Fibroblast of lung (primary cell): ENCODE measurements at regions not wholly inside any gene's neighbourhood (a gene's known extent, or its start where the extent isn't known, plus 50 kb on each side); places are given as distances from the start of the nearest gene placed in this dataset.

Experiments used
- DNase-seq, 2 donors: peaks; one replicate each; pipeline versions ENCODE4 v3.0.0 to v3.0.0-alpha.2; 2010; ENCODE audit warnings: low read depth in 2 of 2
- H2AFZ ChIP-seq: 2 replicates; pipeline ENCODE4 v1.5.1; 2012; ENCODE audit warnings: low read length, control low read depth, inconsistent platforms
- H3K27ac ChIP-seq: 2 replicates; pipeline ENCODE4 v1.5.1; 2011; ENCODE audit warnings: low read length, control low read depth; ENCODE audit not compliant: insufficient read depth
- H3K27me3 ChIP-seq: 2 replicates; pipeline ENCODE4 v1.5.1; 2011; ENCODE audit warnings: mild to moderate bottlenecking, low read length; ENCODE audit not compliant: control insufficient read depth, insufficient read depth
- H3K36me3 ChIP-seq: 2 replicates; pipeline ENCODE4 v1.5.1; 2011; ENCODE audit warnings: low read length; ENCODE audit not compliant: control insufficient read depth, insufficient read depth
- H3K4me1 ChIP-seq: 2 replicates; pipeline ENCODE4 v1.5.1; 2011; ENCODE audit warnings: low read length; ENCODE audit not compliant: control insufficient read depth, insufficient read depth; ENCODE audit errors: extremely low read depth
- H3K4me2 ChIP-seq: 2 replicates; pipeline ENCODE4 v1.5.1; 2011; ENCODE audit warnings: low read length, control low read depth; ENCODE audit not compliant: insufficient read depth; ENCODE audit errors: extremely low read depth
- H3K4me3 ChIP-seq, 4 experiments: fragments of 200-600 bp in 1 of 4; sonication (generic) in 1 of 4; replicated peaks in 1 of 4; 2 replicates each; pipeline ENCODE4 v1.5.1; 2011 to 2016; ENCODE audit warnings: low read length in 4 of 4, low read depth in 3 of 4, mild to moderate bottlenecking in 3 of 4, control low read depth in 2 of 4, inconsistent platforms in 1 of 4, mixed read lengths in 1 of 4; ENCODE audit not compliant: insufficient read depth in 1 of 4; ENCODE audit errors: control extremely low read depth in 1 of 4
- H3K79me2 ChIP-seq: 2 replicates; pipeline ENCODE4 v1.5.1; 2012; ENCODE audit warnings: mild to moderate bottlenecking, low read length, inconsistent platforms; ENCODE audit not compliant: control insufficient read depth, insufficient read depth
- H3K9ac ChIP-seq: 2 replicates; pipeline ENCODE4 v1.5.1; 2011; ENCODE audit warnings: mild to moderate bottlenecking, low read length, control low read depth; ENCODE audit not compliant: insufficient read depth
- H3K9me3 ChIP-seq: 2 replicates; pipeline ENCODE4 v1.5.1; 2012; ENCODE audit warnings: low read depth, low read length; ENCODE audit not compliant: control insufficient read depth, insufficient read depth
- H4K20me1 ChIP-seq: 2 replicates; pipeline ENCODE4 v1.5.1; 2011; ENCODE audit warnings: low read length; ENCODE audit not compliant: control insufficient read depth, insufficient read depth; ENCODE audit errors: extremely low read depth
- EZH2 ChIP-seq: IDR thresholded peaks from 2 replicates; pipeline ENCODE4 v1.5.1; 2012; ENCODE audit warnings: low read length, control low read depth, mild to moderate bottlenecking; ENCODE audit errors: missing control alignments
- TF ChIP-seq, protein P1 (sequence below), 2 donors: IDR thresholded peaks in 1 of 2; conservative IDR thresholded peaks in 1 of 2; 1 replicate in 1 of 2; 2 replicates in 1 of 2; pipeline ENCODE4 v1.5.1; 2011 to 2012; ENCODE audit warnings: low read length in 2 of 2, control low read depth in 1 of 2, inconsistent platforms in 1 of 2, low read depth in 1 of 2, mild to moderate bottlenecking in 1 of 2

DNA sequence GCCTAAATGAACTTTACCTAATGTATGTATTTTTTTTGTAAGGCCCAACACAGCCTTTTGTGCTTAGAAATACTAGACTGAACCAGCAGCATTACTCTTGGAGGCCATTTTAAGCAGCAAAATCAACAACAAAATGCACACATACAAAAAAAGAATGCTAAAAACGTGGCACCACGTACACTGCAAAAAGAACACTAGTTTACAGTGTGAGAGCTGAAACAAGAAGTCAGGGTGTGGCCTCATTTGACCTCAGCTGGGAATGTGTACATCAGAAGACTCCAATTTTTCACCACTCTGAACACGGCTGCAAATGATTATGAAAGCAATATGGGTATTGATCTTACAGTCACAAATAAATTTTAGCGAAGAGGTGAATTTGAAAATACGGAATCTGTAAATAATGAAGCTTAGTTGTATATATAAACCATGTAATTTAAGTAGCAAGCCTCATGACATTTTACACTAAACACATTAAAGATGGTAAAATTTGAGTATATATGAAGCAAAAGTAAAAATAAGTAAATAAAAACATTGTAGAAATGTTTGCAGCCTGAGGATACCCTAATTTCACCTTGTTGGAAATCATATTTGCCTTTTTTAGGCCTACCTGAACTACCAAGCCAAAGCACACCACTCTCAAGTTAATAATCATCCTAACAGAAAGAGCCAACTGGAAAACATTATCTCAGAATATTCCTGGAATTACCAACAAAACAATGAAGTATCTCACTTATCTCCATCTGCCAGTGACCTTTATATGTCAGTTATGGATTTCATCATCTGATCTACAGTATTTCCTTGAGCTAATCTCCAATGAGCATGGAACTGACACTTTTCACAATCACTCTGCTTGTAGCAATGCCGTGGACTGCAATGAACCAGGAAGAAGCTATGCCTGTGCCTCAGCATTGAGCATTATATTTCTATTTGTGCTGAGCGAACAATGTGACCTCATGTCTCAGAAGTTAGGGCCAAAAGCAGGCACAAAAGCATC is 319.5 kb upstream of the FAT3 start:
- TF ChIP-seq EZH2 = no peak
- TF ChIP-seq, protein P1, sequence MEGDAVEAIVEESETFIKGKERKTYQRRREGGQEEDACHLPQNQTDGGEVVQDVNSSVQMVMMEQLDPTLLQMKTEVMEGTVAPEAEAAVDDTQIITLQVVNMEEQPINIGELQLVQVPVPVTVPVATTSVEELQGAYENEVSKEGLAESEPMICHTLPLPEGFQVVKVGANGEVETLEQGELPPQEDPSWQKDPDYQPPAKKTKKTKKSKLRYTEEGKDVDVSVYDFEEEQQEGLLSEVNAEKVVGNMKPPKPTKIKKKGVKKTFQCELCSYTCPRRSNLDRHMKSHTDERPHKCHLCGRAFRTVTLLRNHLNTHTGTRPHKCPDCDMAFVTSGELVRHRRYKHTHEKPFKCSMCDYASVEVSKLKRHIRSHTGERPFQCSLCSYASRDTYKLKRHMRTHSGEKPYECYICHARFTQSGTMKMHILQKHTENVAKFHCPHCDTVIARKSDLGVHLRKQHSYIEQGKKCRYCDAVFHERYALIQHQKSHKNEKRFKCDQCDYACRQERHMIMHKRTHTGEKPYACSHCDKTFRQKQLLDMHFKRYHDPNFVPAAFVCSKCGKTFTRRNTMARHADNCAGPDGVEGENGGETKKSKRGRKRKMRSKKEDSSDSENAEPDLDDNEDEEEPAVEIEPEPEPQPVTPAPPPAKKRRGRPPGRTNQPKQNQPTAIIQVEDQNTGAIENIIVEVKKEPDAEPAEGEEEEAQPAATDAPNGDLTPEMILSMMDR (conservative IDR thresholded peaks at IDR 0.05 in 1 of 2, IDR thresholded peaks at IDR 0.05 in 1 of 2; ENCODE audit: low read depth in 1 of 2, low read length in 2 of 2) = no peak
- H2AFZ ChIP-seq = no peak overlapping the region
- H3K36me3 ChIP-seq = no peaks in the 10 kb centered on the region
- no peak overlapping the region for H3K27ac ChIP-seq
- DNase-seq = no peak
- H3K4me3 ChIP-seq = no peak overlapping the region
- H4K20me1 ChIP-seq = no peaks in the 10 kb centered on the region
- H3K79me2 ChIP-seq = no peaks in the 10 kb centered on the region
- no peaks in the 10 kb centered on the region for H3K27me3 ChIP-seq
- no peaks in the 10 kb centered on the region for H3K4me1 ChIP-seq
- no peaks in the 10 kb centered on the region for H3K9me3 ChIP-seq
- no peak overlapping the region for H3K4me2 ChIP-seq
- H3K9ac ChIP-seq = no peak overlapping the region

DNA sequence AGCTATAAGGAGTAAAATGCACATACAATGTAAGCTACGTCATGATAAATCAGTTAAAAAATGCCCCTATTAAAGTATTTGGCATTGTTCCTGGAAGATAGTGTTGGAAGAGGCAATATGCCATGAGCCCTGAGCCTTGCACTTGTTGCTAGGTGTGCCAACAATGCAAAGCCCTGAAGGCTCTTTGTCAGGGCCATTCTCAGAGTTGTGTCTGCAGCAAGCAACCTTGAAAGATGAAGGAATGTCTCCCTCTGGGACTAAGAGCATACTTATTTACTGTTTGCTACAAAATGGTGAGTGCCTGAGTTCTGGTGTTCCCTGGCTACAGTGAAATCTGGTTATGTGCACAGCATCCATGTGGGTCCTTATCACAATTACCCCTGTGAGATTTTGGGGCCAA is 322.3 kb upstream of the FAT3 start:
- Histone ChIP-seq H2AFZ (no peak overlapping the region), H3K4me2 (no peak overlapping the region), H4K20me1 (no peaks in the 10 kb centered on the region), H3K27ac (no peak overlapping the region), H3K4me3 (no peak overlapping the region), H3K4me1 (no peaks in the 10 kb centered on the region), H3K9ac (no peak overlapping the region), H3K36me3 (no peaks in the 10 kb centered on the region), H3K79me2 (no peaks in the 10 kb centered on the region), H3K27me3 (no peaks in the 10 kb centered on the region), H3K9me3 (no peaks in the 10 kb centered on the region)
- DNase-seq = no peak
- no peak for TF ChIP-seq EZH2
- TF ChIP-seq, protein P1 (conservative IDR thresholded peaks at IDR 0.05 in 1 of 2, IDR thresholded peaks at IDR 0.05 in 1 of 2; ENCODE audit: low read depth in 1 of 2, low read length in 2 of 2) = no peak

DNA sequence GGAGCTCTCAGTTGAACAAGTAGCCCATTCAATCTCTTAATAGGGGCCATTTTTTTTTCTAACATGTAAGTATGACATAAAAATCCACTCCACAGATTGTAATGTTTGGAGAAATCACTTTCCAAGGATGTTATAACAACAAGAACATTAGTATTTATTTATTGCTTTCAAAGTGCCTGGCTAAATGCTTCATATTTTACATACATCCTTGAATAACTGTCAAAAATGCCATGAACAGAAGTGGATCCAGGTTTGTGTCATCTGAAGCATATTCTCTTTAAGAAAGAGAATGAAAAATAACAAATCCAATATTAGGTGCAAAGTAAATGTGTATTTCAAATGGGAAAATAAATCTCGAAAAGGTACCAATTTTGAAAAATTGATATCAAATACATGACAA is 344.0 kb upstream of the FAT3 start:
- no peak overlapping the region for H3K4me3 ChIP-seq
- TF ChIP-seq, protein P1 (conservative IDR thresholded peaks at IDR 0.05 in 1 of 2, IDR thresholded peaks at IDR 0.05 in 1 of 2; ENCODE audit: low read depth in 1 of 2, low read length in 2 of 2) = no peak

More for the DNA sequence above, 344.0 kb upstream of the FAT3 start:
- no peak for DNase-seq
- no peaks in the 10 kb centered on the region for H3K27me3 ChIP-seq
- H3K9ac ChIP-seq = no peak overlapping the region
- H2AFZ ChIP-seq = no peak overlapping the region
- H3K9me3 ChIP-seq = no peaks in the 10 kb centered on the region
- no peak overlapping the region for H3K4me2 ChIP-seq
- no peaks in the 10 kb centered on the region for H4K20me1 ChIP-seq
- no peaks in the 10 kb centered on the region for H3K4me1 ChIP-seq
- H3K36me3 ChIP-seq = no peaks in the 10 kb centered on the region
- no peak overlapping the region for H3K27ac ChIP-seq
- no peaks in the 10 kb centered on the region for H3K79me2 ChIP-seq
